ENCODE measurements at regions not wholly inside any gene's neighbourhood (a gene's known extent, or its start where the extent isn't known, plus 50 kb on each side); places are given as distances from the start of the nearest gene placed in this dataset.
A peak's percentile ranks its signal among the peaks of the same experiment; 100 is the strongest.
"Not testable (repeated sequence)": the region's sequence is repeated elsewhere in the genome, so short reads cannot be mapped to it uniquely, and the experiment has no call there.

GRCh38 chr15:26029146-26029545, 166.0 kb upstream of the ATP10A start:
- DNase-seq (ENCODE audit: low read depth), result no peak
- no peak for TF ChIP-seq CTCF (conservative IDR thresholded peaks at IDR 0.05; ENCODE audit: low read length)
- no peak overlapping the region for H3K4me3 ChIP-seq (ENCODE audit: low read length)

- no peak for TF ChIP-seq CTCF (conservative IDR thresholded peaks at IDR 0.05; ENCODE audit: low read length)
Observed at GRCh38 chr15:26028086-26028740, 165.1 kb upstream of the ATP10A start.

GRCh38 chr15:26026671-26027070, 163.5 kb upstream of the ATP10A start:
- DNase-seq (ENCODE audit: low read depth); H3K4me3 ChIP-seq (ENCODE audit: low read length): not testable (repeated sequence)

More at GRCh38 chr15:26028086-26028740, 165.1 kb upstream of the ATP10A start:
- peak; percentile 62 for DNase-seq (ENCODE audit: low read depth)
- no peak overlapping the region for H3K4me3 ChIP-seq (ENCODE audit: low read length)

- H3K4me3 ChIP-seq (ENCODE audit: low read length), result no peak overlapping the region
- DNase-seq (ENCODE audit: low read depth), result no peak
Observed at GRCh38 chr15:26024241-26024640, 161.1 kb upstream of the ATP10A start.

GRCh38 chr15:26023691-26024090, 160.6 kb upstream of the ATP10A start:
- DNase-seq (ENCODE audit: low read depth), result no peak
- H3K4me3 ChIP-seq (ENCODE audit: low read length), result no peak overlapping the region
- TF ChIP-seq CTCF (conservative IDR thresholded peaks at IDR 0.05; ENCODE audit: low read length), result no peak

More at GRCh38 chr15:26024241-26024640, 161.1 kb upstream of the ATP10A start:
- TF ChIP-seq CTCF (conservative IDR thresholded peaks at IDR 0.05; ENCODE audit: low read length), result no peak

- DNase-seq (ENCODE audit: low read depth), result no peak
- H3K4me3 ChIP-seq (ENCODE audit: low read length), result no peak overlapping the region
- TF ChIP-seq CTCF (conservative IDR thresholded peaks at IDR 0.05; ENCODE audit: low read length), result no peak
Observed at GRCh38 chr15:26023231-26023630, 160.1 kb upstream of the ATP10A start.

- DNase-seq (ENCODE audit: low read depth), result no peak
- TF ChIP-seq CTCF (conservative IDR thresholded peaks at IDR 0.05; ENCODE audit: low read length), result no peak
Observed at GRCh38 chr15:26020871-26021270, 157.7 kb upstream of the ATP10A start.

More at GRCh38 chr15:26020871-26021270, 157.7 kb upstream of the ATP10A start:
- no peak overlapping the region for H3K4me3 ChIP-seq (ENCODE audit: low read length)

Data from AG10803 (cell line).